GM12878 (cell line): ENCODE measurements at regions not wholly inside any gene's neighbourhood (a gene's known extent, or its start where the extent isn't known, plus 50 kb on each side); places are given as distances from the start of the nearest gene placed in this dataset.

Source experiments
- CBX5 ChIP-seq: sonication (generic); IDR thresholded peaks from 2 replicates; pipeline ENCODE4 v1.6.1; 2016; ENCODE audit warnings: low read depth, moderate library complexity, mild to moderate bottlenecking, inconsistent platforms
- CHD2 ChIP-seq: IDR thresholded peaks from 2 replicates; pipeline ENCODE4 v1.6.1; 2011; ENCODE audit warnings: low read depth, low read length, improper control_type of control experiment, borderline replicate concordance
- HCFC1 ChIP-seq: fragments of 150-350 bp; IDR thresholded peaks from 2 replicates; pipeline ENCODE4 v1.6.1; 2014; ENCODE audit warnings: low read length
- PAX5 ChIP-seq: IDR thresholded peaks from 2 replicates; pipeline ENCODE4 v1.6.1; 2011; ENCODE audit warnings: low read depth, low read length, borderline replicate concordance
- YBX1 ChIP-seq: fragments of 450-650 bp; IDR thresholded peaks from 2 replicates; pipeline ENCODE4 v1.6.1; 2016; ENCODE audit warnings: antibody characterized with exemption
- ZNF274 ChIP-seq: IDR thresholded peaks from one replicate; pipeline ENCODE4 v1.8.0; 2011; ENCODE audit not compliant: insufficient read length, insufficient read depth
- TF ChIP-seq, protein P1 (sequence below): fragments of 450-650 bp; formaldehyde crosslinking; IDR thresholded peaks from 2 replicates; pipeline ENCODE4 v1.4.0; 2022; ENCODE audit warnings: mild to moderate bottlenecking, moderate library complexity
- TF ChIP-seq, protein P2 (sequence below), 3 experiments: IDR thresholded peaks in 2 of 3; conservative IDR thresholded peaks in 1 of 3; 2 replicates each; pipeline ENCODE4 v1.5.1; 2011; ENCODE audit warnings: low read depth in 3 of 3, low read length in 3 of 3, mild to moderate bottlenecking in 3 of 3, control low read depth in 2 of 3, moderate library complexity in 2 of 3, inconsistent platforms in 1 of 3, mixed read lengths in 1 of 3; ENCODE audit not compliant: control insufficient read depth in 2 of 3, insufficient read depth in 1 of 3; ENCODE audit errors: extremely low read depth in 1 of 3
- TF ChIP-seq, protein P3 (sequence below): IDR thresholded peaks from 2 replicates; pipeline ENCODE4 v1.6.1; 2011; ENCODE audit warnings: borderline replicate concordance, low read depth, mild to moderate bottlenecking, moderate library complexity, mixed read lengths, low read length; ENCODE audit not compliant: insufficient read depth; ENCODE audit errors: extremely low read length
- TF ChIP-seq, protein P4 (sequence below): fragments of 450-650 bp; IDR thresholded peaks from 2 replicates; pipeline ENCODE4 v1.6.1; 2017; ENCODE audit warnings: mild to moderate bottlenecking, moderate library complexity
- TF ChIP-seq, protein P5 (sequence below): IDR thresholded peaks from 2 replicates; pipeline ENCODE4 v1.6.1; 2011; ENCODE audit warnings: low read depth, low read length, improper control_type of control experiment, borderline replicate concordance

DNA sequence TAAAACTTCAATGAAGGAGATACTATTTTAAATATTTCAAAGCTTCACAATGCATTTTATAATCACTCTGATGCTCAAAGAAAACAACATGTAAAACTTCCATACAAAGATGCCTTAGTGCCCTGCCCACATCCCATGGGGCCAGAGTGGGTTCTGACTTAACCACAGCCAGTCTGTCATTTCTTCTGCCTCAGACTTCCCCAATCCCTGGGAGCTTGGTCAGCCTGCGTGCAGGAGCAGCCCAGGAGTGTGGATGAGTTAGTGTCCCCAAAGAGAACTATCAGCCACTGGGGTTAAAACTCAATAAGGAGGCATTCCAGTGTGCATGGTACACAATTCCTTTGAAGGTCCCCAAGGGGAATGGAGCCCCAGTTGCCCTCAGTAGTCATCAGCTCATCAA is 100.3 kb downstream of the PTCSC3 start (continued):
- TF ChIP-seq, protein P1, sequence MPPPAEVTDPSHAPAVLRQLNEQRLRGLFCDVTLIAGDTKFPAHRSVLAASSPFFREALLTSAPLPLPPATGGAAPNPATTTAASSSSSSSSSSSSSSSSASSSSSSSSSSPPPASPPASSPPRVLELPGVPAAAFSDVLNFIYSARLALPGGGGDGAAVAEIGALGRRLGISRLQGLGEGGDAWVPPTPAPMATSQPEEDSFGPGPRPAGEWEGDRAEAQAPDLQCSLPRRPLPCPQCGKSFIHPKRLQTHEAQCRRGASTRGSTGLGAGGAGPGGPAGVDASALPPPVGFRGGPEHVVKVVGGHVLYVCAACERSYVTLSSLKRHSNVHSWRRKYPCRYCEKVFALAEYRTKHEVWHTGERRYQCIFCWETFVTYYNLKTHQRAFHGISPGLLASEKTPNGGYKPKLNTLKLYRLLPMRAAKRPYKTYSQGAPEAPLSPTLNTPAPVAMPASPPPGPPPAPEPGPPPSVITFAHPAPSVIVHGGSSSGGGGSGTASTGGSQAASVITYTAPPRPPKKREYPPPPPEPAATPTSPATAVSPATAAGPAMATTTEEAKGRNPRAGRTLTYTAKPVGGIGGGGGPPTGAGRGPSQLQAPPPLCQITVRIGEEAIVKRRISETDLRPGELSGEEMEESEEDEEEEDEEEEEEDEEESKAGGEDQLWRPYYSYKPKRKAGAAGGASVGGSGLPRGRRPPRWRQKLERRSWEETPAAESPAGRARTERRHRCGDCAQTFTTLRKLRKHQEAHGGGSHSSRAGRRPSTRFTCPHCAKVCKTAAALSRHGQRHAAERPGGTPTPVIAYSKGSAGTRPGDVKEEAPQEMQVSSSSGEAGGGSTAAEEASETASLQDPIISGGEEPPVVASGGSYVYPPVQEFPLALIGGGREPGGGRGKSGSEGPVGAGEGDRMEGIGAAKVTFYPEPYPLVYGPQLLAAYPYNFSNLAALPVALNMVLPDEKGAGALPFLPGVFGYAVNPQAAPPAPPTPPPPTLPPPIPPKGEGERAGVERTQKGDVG (CRISPR knock-in tag) = no peak
- TF ChIP-seq CBX5 (no peak), PAX5 (no peak), CHD2 (no peak), ZNF274 (no peak), YBX1 (no peak), HCFC1 (no peak)
- TF ChIP-seq, protein P2, sequence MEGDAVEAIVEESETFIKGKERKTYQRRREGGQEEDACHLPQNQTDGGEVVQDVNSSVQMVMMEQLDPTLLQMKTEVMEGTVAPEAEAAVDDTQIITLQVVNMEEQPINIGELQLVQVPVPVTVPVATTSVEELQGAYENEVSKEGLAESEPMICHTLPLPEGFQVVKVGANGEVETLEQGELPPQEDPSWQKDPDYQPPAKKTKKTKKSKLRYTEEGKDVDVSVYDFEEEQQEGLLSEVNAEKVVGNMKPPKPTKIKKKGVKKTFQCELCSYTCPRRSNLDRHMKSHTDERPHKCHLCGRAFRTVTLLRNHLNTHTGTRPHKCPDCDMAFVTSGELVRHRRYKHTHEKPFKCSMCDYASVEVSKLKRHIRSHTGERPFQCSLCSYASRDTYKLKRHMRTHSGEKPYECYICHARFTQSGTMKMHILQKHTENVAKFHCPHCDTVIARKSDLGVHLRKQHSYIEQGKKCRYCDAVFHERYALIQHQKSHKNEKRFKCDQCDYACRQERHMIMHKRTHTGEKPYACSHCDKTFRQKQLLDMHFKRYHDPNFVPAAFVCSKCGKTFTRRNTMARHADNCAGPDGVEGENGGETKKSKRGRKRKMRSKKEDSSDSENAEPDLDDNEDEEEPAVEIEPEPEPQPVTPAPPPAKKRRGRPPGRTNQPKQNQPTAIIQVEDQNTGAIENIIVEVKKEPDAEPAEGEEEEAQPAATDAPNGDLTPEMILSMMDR (IDR thresholded peaks at IDR 0.05 in 2 of 3, conservative IDR thresholded peaks at IDR 0.05 in 1 of 3; ENCODE audit: control insufficient read depth in 2 of 3, extremely low read depth in 1 of 3, insufficient read depth in 1 of 3, low read depth in 3 of 3, low read length in 3 of 3) = no peak
- TF ChIP-seq, protein P3, sequence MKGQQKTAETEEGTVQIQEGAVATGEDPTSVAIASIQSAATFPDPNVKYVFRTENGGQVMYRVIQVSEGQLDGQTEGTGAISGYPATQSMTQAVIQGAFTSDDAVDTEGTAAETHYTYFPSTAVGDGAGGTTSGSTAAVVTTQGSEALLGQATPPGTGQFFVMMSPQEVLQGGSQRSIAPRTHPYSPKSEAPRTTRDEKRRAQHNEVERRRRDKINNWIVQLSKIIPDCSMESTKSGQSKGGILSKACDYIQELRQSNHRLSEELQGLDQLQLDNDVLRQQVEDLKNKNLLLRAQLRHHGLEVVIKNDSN = no peak
- TF ChIP-seq, protein P4, sequence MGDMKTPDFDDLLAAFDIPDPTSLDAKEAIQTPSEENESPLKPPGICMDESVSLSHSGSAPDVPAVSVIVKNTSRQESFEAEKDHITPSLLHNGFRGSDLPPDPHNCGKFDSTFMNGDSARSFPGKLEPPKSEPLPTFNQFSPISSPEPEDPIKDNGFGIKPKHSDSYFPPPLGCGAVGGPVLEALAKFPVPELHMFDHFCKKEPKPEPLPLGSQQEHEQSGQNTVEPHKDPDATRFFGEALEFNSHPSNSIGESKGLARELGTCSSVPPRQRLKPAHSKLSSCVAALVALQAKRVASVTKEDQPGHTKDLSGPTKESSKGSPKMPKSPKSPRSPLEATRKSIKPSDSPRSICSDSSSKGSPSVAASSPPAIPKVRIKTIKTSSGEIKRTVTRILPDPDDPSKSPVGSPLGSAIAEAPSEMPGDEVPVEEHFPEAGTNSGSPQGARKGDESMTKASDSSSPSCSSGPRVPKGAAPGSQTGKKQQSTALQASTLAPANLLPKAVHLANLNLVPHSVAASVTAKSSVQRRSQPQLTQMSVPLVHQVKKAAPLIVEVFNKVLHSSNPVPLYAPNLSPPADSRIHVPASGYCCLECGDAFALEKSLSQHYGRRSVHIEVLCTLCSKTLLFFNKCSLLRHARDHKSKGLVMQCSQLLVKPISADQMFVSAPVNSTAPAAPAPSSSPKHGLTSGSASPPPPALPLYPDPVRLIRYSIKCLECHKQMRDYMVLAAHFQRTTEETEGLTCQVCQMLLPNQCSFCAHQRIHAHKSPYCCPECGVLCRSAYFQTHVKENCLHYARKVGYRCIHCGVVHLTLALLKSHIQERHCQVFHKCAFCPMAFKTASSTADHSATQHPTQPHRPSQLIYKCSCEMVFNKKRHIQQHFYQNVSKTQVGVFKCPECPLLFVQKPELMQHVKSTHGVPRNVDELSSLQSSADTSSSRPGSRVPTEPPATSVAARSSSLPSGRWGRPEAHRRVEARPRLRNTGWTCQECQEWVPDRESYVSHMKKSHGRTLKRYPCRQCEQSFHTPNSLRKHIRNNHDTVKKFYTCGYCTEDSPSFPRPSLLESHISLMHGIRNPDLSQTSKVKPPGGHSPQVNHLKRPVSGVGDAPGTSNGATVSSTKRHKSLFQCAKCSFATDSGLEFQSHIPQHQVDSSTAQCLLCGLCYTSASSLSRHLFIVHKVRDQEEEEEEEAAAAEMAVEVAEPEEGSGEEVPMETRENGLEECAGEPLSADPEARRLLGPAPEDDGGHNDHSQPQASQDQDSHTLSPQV = no peak
- TF ChIP-seq, protein P5, sequence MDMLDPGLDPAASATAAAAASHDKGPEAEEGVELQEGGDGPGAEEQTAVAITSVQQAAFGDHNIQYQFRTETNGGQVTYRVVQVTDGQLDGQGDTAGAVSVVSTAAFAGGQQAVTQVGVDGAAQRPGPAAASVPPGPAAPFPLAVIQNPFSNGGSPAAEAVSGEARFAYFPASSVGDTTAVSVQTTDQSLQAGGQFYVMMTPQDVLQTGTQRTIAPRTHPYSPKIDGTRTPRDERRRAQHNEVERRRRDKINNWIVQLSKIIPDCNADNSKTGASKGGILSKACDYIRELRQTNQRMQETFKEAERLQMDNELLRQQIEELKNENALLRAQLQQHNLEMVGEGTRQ = no peak
